ENCODE measurements at regions not wholly inside any gene's neighbourhood (a gene's known extent, or its start where the extent isn't known, plus 50 kb on each side); places are given as distances from the start of the nearest gene placed in this dataset.
A peak's percentile ranks its signal among the peaks of the same experiment; 100 is the strongest.
"Not testable (repeated sequence)": the region's sequence is repeated elsewhere in the genome, so short reads cannot be mapped to it uniquely, and the experiment has no call there.

DNA sequence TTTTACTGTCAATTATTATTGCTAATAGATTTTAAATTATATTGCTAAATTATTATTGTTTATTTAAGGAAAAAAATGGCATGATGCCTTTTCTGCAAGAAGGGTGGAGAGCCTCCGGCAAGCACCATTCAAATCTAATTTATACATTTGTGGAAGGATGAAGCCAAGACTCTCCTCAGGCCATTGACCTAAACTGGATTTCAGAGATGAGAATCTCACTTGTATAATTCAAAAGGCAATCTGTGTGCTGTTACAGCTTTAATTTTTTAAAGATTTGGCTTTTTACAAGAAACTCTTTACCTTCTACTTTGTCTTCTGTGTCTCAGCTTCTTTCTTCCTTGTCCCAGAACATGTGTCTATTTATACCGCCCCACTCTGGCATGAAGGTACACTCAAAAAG, 722.5 kb downstream of the ETS1 start:
- DNase-seq (ENCODE audit: low read depth in 2 of 2), result no peak

DNA sequence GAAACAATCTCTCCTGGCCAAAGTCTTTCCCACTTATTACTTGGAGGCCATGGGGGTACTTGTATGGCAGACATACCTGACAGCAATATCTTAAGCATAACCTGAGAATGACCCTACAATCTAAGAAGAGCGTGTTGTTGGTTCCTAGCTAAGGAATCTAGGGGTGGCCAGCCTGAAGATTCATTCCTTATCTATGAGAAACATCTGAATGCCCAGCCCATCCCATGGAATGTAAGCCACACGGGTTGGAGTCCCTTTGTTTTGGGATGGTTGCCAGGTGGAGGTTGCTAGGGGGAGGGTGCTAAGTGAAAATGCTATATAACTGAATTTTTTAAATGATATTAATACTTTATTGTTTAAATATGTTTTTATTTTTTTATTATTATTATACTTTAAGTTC, 725.0 kb downstream of the ETS1 start:
- DNase-seq (ENCODE audit: low read depth in 2 of 2), result no peak

DNA sequence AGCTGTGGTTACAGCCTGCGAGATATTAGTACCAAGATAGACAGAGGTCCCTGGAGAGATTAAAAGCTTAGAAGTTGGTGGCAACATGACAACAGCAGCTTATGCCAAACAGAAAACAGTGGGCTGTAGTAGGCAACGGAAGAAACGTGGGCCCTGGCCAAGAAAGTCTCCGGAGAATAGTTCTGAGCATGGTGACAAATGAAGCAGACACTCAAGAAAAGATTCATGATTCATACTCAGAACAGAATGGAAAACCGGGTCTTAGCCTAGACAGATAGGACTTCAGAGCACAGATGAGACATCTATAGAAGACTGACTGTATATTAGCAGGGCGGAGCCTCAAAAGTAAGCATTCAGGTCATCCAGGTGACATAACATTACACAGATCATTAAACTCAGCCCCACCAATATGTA, 727.4 kb downstream of the ETS1 start:
- no peak for DNase-seq (ENCODE audit: low read depth in 2 of 2)

DNA sequence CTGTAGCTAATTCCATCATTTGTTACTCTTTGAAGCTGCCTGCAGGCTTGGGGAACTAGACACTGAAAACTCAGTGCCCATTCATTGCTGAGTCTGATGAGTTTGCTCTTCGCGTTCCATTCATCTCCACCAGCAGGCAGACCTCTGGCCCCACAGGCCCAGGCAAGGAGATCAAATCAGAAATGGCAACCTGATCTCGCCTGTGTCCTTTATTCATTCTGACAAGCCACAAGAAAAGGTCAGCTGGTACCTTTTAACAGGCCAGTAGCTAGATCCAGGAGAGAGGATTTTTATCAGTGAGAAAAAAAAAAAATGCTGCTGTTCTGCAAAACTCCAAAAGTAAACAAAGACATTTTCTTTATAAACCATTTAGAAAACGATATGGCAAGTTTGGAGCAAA, 742.5 kb downstream of the ETS1 start:
- no peak for DNase-seq (ENCODE audit: low read depth in 2 of 2)

DNA sequence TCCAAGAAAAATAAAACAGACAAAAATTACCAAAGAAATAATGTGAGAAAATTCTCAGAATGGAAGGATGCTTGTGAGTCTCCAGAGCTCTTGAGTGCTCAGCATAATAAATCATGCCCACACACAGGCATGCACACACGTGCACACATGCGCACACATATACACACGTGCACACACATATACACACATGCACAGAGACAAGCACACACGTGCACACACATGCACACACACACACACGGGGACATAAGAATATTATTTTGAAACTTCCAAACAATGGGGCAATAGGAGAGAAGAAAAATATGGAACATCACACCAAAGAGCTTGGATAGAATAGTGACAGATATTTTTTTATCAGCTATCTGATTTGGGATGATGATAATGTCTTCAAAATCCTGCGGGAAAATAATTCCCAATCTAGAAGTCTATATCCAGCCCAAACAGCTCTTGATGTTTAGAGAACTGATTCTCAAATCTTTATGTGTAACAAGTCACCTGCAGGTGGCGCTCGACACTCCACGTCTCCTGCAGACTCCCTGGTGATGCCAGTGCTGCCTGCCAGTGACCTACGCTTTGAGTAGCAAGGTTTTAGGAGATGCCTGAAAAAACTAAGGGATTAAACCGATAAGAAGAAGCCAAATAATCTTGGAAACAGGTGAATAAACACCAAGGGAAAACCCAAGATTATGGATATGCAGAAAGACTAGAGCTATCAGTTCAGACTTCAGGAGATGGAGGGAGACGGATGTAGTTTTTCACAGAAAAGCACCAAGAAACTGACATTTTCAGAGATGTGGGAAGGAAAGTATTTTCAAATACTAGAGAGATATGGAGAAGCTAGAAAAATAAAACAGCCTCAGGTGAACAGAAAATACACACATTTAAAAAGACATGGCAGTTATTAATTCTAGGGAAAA, 743.6 kb downstream of the ETS1 start:
- peak; percentile 4 to 29 for DNase-seq (ENCODE audit: low read depth in 2 of 2)

DNA sequence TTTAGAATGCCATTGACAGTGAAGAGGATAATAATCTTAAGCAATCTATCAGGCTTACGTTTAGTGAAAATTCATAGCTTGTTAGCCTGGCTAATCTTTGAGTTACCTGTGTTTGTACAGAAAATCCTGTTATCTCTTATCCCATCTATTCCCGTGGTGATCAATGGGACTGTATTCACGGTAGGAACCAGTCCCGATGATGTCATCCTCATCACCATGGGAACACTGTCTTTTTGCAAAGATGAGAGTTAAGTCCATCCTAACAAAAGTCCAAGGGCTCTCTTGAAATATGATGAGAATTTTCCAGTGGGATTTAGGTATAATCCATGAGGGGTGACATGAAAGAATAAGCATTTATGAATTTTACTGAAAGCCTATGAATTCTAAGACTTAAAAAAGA, 762.2 kb downstream of the ETS1 start:
- DNase-seq (ENCODE audit: low read depth in 2 of 2), result no peak

DNA sequence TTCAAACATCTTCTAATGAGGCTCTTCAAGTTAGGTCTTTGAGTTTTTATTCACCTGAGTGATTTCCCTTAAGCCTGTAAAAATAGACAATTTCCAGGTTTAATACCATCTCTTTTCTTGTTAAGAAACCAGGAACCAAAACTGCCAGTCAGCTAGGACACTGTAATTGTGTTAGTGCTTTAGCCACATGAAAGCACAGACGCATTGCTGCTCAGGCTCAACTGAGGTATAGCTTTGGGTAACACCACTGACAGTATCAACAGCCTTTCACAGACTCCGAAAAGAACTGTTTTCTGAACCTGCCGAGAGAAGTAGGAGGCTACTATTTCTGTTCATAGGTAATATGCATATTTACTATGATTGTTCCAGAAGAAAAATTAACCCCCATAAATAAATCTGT, 768.7 kb downstream of the ETS1 start:
- no peak for DNase-seq (ENCODE audit: low read depth in 2 of 2)

DNA sequence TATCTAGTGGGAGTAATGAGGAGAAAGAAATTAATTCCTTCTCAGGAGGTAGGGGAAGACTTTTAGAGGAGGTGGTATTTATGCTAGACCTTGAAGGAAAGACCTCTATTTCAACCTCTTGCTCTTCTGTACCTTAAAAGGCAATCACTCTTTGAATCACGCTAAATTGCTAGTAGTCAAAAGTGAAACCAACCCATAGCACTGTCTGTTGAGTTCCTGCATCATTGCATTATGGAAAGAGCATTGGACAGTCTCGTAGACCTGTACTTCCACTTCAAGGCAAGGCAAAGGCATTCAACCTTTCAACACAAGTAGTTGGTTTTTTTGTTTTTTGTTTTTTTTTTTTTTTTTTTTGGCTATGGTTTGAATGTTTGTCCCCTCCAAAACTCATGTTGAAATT, 770.4 kb downstream of the ETS1 start:
- no peak for DNase-seq (ENCODE audit: low read depth in 2 of 2)

DNA sequence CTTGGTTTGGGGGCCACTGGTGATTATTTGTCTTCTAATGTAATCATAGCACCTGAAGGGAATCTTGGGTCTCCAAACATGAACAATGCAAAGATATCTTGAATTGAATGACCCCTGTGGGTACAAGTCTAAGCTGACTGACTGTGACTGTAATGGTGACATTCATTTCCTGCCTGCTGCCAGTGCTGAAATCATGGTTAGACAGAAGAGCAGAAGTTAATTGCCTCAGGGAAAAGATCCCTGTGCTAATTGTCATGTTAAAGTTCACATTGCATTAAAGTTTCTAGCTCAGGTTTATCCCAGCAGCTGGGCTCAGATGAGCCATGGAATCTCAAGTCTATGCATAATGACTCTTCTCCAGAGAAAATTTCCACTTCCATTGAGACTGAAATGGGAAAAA, 772.0 kb downstream of the ETS1 start:
- DNase-seq (ENCODE audit: low read depth in 2 of 2), result no peak

DNA sequence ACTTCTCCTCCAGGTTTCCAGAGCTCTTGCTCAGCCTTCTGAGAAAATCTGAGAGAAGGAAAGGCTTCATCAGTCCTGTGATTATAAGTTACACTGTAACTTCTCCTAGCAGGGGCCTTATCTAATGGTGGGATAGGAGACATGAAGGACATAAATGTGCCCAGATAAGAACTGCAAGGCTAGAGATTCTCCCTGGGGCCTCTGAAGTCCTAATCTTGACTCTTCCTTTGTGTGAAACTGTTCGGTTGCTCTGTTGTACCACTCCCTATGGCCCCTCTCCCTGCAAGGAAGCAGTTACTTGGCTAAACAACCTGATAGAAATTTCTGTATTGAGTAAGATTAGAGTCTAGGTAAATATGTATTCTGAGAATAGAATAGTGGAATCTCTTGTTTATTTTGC, 780.9 kb downstream of the ETS1 start:
- no peak for DNase-seq (ENCODE audit: low read depth in 2 of 2)

DNA sequence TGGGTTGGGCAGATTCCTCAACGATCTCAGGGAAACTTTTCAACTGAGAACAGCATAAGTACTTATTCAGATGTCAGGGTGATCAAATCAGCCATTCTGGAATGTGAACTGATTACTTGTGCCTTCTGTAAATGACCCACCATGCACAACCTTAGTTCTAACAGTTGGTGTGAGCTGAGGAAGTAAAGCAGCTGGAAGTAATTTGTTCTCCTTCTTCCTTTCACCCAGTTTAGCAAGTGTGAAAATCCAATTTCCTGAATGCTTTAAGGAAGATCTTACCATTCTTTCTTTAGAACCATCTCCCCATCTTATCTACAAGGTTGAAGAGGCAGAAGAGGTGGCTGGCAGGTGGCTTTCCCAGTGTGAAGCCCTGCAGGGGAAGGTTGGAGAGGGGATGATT, 781.6 kb downstream of the ETS1 start:
- no peak for DNase-seq (ENCODE audit: low read depth in 2 of 2)

DNA sequence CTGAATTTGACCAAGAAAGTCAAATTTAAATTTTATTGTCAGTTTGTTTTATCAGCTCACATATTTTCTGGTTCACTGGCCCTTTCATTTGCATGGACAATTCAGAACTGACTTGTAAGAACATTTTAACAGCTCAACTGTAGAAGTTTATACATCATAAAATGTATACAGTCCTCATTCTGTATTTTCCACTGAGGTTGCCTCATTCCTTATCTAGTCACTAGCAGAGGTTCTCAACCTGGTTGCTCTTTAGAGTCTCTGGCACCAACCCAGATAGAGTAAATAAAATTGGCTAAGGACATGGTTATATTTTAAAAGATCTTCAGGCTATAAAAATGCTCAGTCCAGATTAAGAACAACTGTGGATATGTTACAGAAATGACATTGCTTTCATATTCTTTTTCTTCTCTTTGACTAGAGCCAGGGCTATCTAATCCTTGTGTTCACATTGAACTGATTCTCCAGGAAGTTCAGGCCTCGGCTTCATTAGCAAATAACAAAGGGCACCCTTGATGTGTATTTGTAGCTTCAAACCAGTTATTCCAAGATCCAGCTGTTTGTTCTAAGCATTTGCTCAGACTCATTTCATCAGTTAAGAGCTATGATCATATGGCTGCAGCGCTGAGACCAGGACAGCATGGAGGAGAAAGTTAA, 782.5 kb downstream of the ETS1 start:
- DNase-seq (ENCODE audit: low read depth in 2 of 2), result no peak

DNA sequence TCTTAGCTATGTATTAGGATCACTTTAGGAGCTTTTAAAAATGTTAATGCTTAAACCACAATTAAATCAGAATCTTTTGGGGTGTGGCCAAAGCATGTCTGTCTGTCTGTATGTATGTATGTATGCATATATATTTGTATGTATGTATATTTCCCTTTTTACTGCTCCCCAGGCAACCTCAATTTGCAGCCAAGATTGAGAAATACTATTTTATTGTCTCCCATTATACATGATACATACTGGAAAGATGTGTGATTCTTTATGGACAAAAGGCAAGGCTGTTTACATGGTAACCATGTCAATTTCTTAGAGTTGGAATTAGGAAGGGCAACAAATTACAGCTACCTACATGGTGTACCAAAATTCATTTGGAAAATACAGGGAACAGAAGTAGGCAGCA, 783.6 kb downstream of the ETS1 start:
- no peak for DNase-seq (ENCODE audit: low read depth in 2 of 2)

DNA sequence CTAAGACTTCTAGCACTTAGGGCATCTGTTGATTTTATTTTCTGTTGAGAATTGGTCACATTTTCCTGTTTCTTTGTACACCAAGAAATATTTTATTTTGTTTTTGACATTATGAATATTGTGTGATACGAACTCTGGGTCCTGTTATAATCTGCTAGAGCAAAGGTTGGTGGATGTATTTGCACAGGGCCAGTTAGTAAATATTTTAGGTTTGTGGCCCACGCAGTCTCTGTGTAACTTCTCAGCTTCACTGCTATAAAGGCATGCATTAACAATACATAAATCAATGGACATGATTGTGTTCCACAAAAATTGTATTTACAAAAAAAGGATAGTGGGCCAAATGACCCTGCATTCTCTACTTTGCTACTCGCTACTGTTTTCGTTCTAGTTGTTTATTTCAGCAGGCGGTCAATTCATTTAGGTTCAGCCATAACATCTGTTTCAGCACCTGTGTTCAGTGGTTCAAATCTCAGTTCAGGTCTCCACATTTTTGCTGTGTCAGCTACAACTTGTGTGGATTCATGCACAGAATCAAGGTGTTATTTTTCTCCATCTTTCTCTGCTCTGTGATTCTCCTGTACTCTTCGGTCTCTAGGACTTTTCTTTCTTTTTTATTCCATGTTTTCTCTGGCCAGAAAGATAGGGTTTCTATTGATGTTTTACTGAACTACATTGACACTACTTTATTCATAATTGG, 786.2 kb downstream of the ETS1 start:
- no peak for DNase-seq (ENCODE audit: low read depth in 2 of 2)

DNA sequence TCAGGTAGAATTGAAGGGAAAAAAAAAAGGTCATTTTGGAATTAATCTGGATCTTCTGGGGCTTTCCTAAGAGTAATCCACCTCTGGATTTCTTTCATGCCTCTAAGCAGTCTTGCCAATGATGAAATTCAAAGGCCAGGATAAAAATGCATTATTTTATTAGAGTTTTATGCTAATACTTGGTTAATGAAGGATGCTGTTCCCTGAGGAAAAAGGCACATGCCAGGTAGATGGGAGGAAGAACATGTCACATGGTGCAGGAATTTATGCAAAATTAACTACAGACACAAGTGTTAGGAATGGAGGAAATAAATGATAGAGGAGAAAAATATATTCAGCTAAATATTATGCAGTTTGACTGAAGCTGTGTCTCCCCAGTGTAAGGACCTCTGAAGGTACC, 792.0 kb downstream of the ETS1 start:
- no peak for DNase-seq (ENCODE audit: low read depth in 2 of 2)

DNA sequence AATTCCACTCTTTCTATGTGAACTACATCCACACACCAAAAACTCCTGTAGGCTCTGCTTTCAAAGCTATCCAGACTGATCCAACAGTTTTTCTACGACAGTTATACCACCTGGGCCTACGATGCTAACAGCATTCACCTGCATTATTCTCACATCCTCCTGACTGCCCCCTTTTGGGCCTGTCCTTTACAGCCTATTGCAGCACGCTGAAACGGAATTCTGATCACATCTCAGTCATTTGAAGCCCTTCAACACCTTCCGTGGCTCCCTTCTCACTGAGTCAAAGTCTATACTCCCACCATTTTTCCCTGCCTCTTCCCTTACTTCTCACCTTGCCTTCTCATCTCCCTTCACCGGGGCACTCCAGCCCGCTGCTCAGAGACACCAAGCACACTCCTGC, 791.3 kb upstream of the KIRREL3 start:
- DNase-seq (ENCODE audit: low read depth in 2 of 2), result no peak

DNA sequence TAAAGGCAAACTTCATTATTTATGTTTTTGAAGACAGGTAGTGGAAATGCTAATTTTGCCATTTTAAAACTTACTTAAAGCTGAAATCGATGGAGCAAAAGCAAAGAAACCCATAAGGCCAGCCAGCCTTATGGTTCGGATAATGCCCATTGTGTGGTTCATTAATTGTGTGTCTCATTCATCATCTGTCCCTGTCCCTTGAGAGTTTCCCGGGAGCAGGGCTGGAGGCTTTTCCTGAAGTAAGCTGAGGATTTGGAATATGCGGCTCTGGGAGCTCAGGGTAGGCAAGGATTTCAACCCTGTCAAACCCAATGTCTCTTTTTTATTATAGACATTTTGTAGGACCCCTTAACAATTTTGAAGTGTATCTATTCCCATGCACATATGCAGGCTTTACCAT, 790.0 kb upstream of the KIRREL3 start:
- DNase-seq (ENCODE audit: low read depth in 2 of 2), result no peak

DNA sequence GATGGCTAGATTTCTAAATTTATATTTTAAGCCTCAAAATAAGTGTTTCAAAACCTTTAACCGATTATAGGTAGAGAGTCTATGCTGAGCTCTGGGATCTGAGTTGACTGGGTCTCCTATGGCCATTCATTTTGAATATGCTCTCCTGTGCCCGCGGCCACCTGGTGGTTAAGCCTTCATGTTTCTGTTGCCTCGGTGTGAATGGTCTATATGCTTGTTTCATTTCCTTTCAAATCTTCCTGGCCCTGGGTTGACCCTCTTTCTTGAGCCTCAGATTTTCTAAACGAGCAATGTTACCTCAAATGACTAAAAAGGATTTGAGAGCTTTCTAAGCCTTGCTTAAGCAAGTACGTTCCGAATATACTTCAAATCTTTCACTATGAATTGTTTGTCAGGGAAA, 789.4 kb upstream of the KIRREL3 start:
- no peak for DNase-seq (ENCODE audit: low read depth in 2 of 2)

DNA sequence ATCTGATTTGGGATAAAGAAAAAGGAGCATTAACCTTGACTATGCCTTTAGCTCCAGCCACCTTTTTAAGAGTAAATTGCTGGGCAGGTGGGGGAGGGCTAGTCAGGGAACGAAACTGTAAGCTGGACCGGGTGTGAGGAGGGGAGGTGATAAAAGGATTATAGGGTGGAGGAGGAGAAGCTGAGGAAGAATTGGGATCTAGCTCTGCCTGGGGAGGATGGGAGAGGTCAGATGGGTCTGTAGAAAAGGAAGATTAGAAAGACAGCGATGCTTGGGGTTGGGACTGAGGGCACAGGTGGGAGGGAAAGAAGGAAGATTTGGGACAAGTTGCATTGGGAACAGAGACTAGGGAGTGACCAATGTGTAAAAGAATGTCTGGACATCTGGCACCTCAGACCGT, 772.4 kb upstream of the KIRREL3 start:
- not testable (repeated sequence) for DNase-seq (ENCODE audit: low read depth in 2 of 2)

DNA sequence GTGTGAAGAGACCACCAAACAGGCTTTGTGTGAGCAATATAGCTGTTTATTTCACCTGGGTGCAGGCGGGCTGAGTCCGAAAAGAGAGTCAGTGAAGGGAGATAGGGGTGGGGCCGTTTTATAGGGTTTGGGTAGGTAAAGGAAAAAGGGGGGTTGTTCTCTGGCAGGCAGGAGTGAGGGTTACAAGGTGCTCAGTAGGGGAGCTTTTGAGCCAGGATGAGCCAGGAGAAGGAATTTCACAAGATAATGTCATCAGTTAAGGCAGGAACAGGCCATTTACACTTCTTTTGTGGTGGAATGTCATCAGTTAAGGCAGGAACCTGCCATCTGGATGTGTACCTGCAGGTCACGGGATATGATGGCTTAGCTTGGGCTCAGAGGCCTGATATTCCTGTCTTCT, 768.4 kb upstream of the KIRREL3 start:
- DNase-seq (ENCODE audit: low read depth in 2 of 2), result not testable (repeated sequence)

DNA sequence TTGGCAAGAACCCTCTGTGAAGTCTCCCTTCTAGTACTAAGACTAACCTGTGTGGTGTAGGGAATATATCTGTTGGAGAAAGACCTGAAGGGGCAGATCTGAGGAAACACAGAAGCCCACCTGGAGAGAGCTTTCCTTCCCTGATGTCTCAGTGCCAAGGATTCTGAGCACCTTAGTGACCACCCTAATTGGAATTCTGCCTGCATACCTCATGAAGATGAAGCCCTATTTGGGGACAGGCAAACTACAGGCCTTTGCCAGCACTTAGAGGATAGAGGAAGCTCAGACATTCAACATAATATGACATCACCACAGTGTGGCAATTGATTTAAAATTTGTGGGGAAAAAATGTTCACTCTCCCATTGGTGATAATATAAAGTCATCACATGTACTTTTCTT, 766.2 kb upstream of the KIRREL3 start:
- DNase-seq (ENCODE audit: low read depth in 2 of 2), result no peak

DNA sequence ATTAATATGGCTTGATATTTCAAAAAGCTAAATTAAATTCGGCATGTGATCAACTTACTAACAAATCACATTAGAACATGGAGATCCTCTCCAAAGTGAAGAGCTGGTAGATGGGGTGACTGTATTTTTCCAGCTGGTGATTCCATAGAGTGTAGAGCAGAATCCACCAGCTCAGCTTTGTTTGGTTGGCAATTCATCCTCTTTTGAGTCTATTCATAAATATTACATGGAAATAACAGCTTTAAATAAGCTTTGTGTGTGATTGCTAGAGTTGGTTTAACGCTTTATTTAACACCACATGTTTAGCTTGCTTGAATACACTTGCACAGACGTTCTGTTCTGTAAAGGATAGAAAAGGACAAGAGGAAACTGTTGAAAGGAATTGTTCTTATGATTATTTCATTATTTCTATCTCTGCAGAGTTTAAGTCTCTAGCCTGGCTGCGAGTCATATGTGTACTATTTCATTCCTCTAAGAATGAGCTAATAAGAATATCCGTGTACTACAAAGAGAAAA, 738.3 kb upstream of the KIRREL3 start:
- no peak for DNase-seq (ENCODE audit: low read depth in 2 of 2)

DNA sequence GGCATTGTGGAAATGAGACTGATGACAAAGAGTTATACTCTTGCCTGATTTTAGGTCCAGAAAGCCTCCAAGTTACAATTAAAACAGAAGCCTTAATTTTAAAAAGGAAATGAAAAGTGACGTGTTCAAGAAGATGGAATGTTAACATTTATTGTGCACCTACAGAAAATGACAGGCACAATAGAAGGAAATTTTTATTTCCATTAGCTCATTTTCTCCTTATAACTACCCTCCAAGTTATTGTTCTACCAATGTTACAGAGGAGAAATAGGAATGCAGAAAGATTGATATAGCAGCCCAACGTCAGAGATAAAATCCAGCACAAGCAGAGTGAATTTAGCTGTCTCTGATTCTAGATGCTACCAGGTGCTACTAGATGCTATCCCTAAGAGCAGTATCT, 736.9 kb upstream of the KIRREL3 start:
- no peak for DNase-seq (ENCODE audit: low read depth in 2 of 2)
